GM12878 (cell line): ENCODE measurements at regions not wholly inside any gene's neighbourhood (a gene's known extent, or its start where the extent isn't known, plus 50 kb on each side); places are given as distances from the start of the nearest gene placed in this dataset.

Source experiments
- CBX3 ChIP-seq: fragments of 200-600 bp; sonication (generic); IDR thresholded peaks from 2 replicates; pipeline ENCODE4 v1.6.1; 2016; ENCODE audit warnings: low read depth, borderline replicate concordance
- FOXM1 ChIP-seq: IDR thresholded peaks from 2 replicates; pipeline ENCODE4 v1.6.1; 2012; ENCODE audit warnings: low read depth, mild to moderate bottlenecking, inconsistent platforms, low read length, moderate library complexity
- GABPA ChIP-seq: IDR thresholded peaks from 2 replicates; pipeline ENCODE4 v1.6.1; 2014; ENCODE audit warnings: antibody characterized with exemption, low read depth, mild to moderate bottlenecking, inconsistent platforms
- MYC ChIP-seq: IDR thresholded peaks from 2 replicates; pipeline ENCODE4 v1.6.1; 2011; ENCODE audit warnings: mild to moderate bottlenecking, low read length, moderate library complexity, inconsistent platforms; ENCODE audit not compliant: insufficient read depth, insufficient replicate concordance, insufficient read length, severe bottlenecking
- PAX5 ChIP-seq: IDR thresholded peaks from 2 replicates; pipeline ENCODE4 v1.6.1; 2011; ENCODE audit warnings: low read depth, low read length, borderline replicate concordance
- ZNF207 ChIP-seq: fragments of 450-650 bp; IDR thresholded peaks from 2 replicates; pipeline ENCODE4 v1.6.1; 2014; ENCODE audit warnings: antibody characterized with exemption, mild to moderate bottlenecking, borderline replicate concordance
- TF ChIP-seq, protein P1 (sequence below): fragments of 450-650 bp; IDR thresholded peaks from 2 replicates; pipeline ENCODE4 v1.6.1; 2017; ENCODE audit warnings: mild to moderate bottlenecking, moderate library complexity
- TF ChIP-seq, protein P2 (sequence below): fragments of 450-650 bp; IDR thresholded peaks from 2 replicates; pipeline ENCODE4 v1.6.1; 2014; ENCODE audit warnings: mild to moderate bottlenecking

DNA sequence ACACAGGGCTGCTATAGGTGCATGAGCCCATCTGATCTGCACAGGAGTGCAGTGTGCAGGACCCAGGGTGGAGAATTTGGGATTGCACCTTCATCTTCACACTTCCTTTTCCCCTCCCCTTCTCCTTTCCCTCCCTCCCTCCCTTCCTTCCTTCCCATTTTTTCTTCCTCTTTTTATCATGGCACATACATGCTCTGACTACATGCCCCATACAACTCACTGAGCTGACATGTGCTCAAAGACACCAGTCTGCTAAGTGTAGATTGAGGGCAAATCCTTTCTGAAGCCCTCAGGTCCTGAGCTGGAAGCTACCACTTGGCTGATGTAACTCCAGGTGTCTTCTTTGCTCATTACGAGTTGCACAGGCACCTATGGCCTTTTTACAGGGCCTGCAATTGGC is 365.3 kb upstream of the ZNF32 start (continued):
- TF ChIP-seq, protein P1, sequence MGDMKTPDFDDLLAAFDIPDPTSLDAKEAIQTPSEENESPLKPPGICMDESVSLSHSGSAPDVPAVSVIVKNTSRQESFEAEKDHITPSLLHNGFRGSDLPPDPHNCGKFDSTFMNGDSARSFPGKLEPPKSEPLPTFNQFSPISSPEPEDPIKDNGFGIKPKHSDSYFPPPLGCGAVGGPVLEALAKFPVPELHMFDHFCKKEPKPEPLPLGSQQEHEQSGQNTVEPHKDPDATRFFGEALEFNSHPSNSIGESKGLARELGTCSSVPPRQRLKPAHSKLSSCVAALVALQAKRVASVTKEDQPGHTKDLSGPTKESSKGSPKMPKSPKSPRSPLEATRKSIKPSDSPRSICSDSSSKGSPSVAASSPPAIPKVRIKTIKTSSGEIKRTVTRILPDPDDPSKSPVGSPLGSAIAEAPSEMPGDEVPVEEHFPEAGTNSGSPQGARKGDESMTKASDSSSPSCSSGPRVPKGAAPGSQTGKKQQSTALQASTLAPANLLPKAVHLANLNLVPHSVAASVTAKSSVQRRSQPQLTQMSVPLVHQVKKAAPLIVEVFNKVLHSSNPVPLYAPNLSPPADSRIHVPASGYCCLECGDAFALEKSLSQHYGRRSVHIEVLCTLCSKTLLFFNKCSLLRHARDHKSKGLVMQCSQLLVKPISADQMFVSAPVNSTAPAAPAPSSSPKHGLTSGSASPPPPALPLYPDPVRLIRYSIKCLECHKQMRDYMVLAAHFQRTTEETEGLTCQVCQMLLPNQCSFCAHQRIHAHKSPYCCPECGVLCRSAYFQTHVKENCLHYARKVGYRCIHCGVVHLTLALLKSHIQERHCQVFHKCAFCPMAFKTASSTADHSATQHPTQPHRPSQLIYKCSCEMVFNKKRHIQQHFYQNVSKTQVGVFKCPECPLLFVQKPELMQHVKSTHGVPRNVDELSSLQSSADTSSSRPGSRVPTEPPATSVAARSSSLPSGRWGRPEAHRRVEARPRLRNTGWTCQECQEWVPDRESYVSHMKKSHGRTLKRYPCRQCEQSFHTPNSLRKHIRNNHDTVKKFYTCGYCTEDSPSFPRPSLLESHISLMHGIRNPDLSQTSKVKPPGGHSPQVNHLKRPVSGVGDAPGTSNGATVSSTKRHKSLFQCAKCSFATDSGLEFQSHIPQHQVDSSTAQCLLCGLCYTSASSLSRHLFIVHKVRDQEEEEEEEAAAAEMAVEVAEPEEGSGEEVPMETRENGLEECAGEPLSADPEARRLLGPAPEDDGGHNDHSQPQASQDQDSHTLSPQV, result no peak
- TF ChIP-seq PAX5 (no peak), FOXM1 (no peak), CBX3 (no peak), ZNF207 (no peak), GABPA (no peak), MYC (no peak)
- TF ChIP-seq, protein P2, sequence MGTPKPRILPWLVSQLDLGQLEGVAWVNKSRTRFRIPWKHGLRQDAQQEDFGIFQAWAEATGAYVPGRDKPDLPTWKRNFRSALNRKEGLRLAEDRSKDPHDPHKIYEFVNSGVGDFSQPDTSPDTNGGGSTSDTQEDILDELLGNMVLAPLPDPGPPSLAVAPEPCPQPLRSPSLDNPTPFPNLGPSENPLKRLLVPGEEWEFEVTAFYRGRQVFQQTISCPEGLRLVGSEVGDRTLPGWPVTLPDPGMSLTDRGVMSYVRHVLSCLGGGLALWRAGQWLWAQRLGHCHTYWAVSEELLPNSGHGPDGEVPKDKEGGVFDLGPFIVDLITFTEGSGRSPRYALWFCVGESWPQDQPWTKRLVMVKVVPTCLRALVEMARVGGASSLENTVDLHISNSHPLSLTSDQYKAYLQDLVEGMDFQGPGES, result no peak
- TF ChIP-seq, all 136 proteins: peak for 0
